ENCODE measurements at regions not wholly inside any gene's neighbourhood (a gene's known extent, or its start where the extent isn't known, plus 50 kb on each side); places are given as distances from the start of the nearest gene placed in this dataset.

- DNase-seq (ENCODE audit: low read depth), result no peak
Observed at GRCh38 chr7:47043304-47043703, 538.6 kb downstream of the TNS3 start.

GRCh38 chr7:47042669-47043068, 539.2 kb downstream of the TNS3 start:
- no peak for DNase-seq (ENCODE audit: low read depth)

- no peak for DNase-seq (ENCODE audit: low read depth)
Observed at GRCh38 chr7:47040795-47041347, 541.0 kb downstream of the TNS3 start.

- no peak for DNase-seq (ENCODE audit: low read depth)
Observed at GRCh38 chr7:47039904-47040303, 542.0 kb downstream of the TNS3 start.

GRCh38 chr7:47039089-47039648, 542.7 kb downstream of the TNS3 start:
- no peak for DNase-seq (ENCODE audit: low read depth)

GRCh38 chr7:47038621-47039020, 543.3 kb downstream of the TNS3 start:
- DNase-seq (ENCODE audit: low read depth), result no peak

- DNase-seq (ENCODE audit: low read depth), result no peak
Observed at GRCh38 chr7:47037607-47038006, 544.3 kb downstream of the TNS3 start.

GRCh38 chr7:47036909-47037308, 545.0 kb downstream of the TNS3 start:
- DNase-seq (ENCODE audit: low read depth), result no peak

- DNase-seq (ENCODE audit: low read depth), result no peak
Observed at GRCh38 chr7:47035522-47035921, 546.4 kb downstream of the TNS3 start.

GRCh38 chr7:47034180-47034579, 547.7 kb downstream of the TNS3 start:
- no peak for DNase-seq (ENCODE audit: low read depth)

GRCh38 chr7:47032536-47032908, 549.4 kb downstream of the TNS3 start:
- DNase-seq (ENCODE audit: low read depth), result no peak

GRCh38 chr7:47031786-47032535, 550.0 kb downstream of the TNS3 start:
- DNase-seq (ENCODE audit: low read depth), result no peak

GRCh38 chr7:47028284-47028683, 553.6 kb downstream of the TNS3 start:
- no peak for DNase-seq (ENCODE audit: low read depth)

- no peak for DNase-seq (ENCODE audit: low read depth)
Observed at GRCh38 chr7:47027695-47028240, 554.1 kb downstream of the TNS3 start.

GRCh38 chr7:47026780-47027361, 555.0 kb downstream of the TNS3 start:
- DNase-seq (ENCODE audit: low read depth), result peak; percentile 78

- no peak for DNase-seq (ENCODE audit: low read depth)
Observed at GRCh38 chr7:47024991-47025390, 556.9 kb downstream of the TNS3 start.

- DNase-seq (ENCODE audit: low read depth), result no peak
Observed at GRCh38 chr7:47008461-47008860, 573.5 kb downstream of the TNS3 start.

- DNase-seq (ENCODE audit: low read depth), result no peak
Observed at GRCh38 chr7:47007471-47007870, 574.4 kb downstream of the TNS3 start.

GRCh38 chr7:47000561-47000960, 581.4 kb downstream of the TNS3 start:
- no peak for DNase-seq (ENCODE audit: low read depth)

- no peak for DNase-seq (ENCODE audit: low read depth)
Observed at GRCh38 chr7:46999866-47000265, 582.0 kb downstream of the TNS3 start.

- DNase-seq (ENCODE audit: low read depth), result no peak
Observed at GRCh38 chr7:46996972-46997371, 584.9 kb downstream of the TNS3 start.

- DNase-seq (ENCODE audit: low read depth), result no peak
Observed at GRCh38 chr7:46993396-46993795, 588.5 kb downstream of the TNS3 start.

- DNase-seq (ENCODE audit: low read depth), result no peak
Observed at GRCh38 chr7:46990761-46991160, 591.1 kb downstream of the TNS3 start.

Data from forelimb muscle (tissue), 1 donor.